Neural crest cell (in vitro differentiated cells): ENCODE measurements at regions not wholly inside any gene's neighbourhood (a gene's known extent, or its start where the extent isn't known, plus 50 kb on each side); places are given as distances from the start of the nearest gene placed in this dataset.

Experiments used
- DNase-seq: peaks from one replicate; pipeline ENCODE4 v3.0.0; 2021; ENCODE audit warnings: low read depth, mixed read lengths, low spot score
- H3K27ac Mint-ChIP-seq: one replicate; pipeline ENCODE4 v1.8.0; 2021; ENCODE audit warnings: mild to moderate bottlenecking, mixed read lengths; ENCODE audit not compliant: unreplicated experiment
- H3K27me3 Mint-ChIP-seq: 2 replicates; pipeline ENCODE4 v1.8.0; 2021; ENCODE audit warnings: low read depth, mild to moderate bottlenecking, mixed read lengths
- H3K36me3 Mint-ChIP-seq: 2 replicates; pipeline ENCODE4 v1.8.0; 2021; ENCODE audit warnings: low read depth, mild to moderate bottlenecking, mixed read lengths
- H3K4me1 Mint-ChIP-seq: 2 replicates; pipeline ENCODE4 v1.8.0; 2021; ENCODE audit warnings: mixed read lengths
- H3K4me3 Mint-ChIP-seq: one replicate; pipeline ENCODE4 v1.8.0; 2021; ENCODE audit warnings: mild to moderate bottlenecking, mixed read lengths
- H3K9me3 Mint-ChIP-seq: 2 replicates; pipeline ENCODE4 v1.8.0; 2021; ENCODE audit warnings: mixed read lengths
- TF ChIP-seq, protein P1 (sequence below): fragments of 200-600 bp; sonication (generic); conservative IDR thresholded peaks from 2 replicates; pipeline ENCODE4 v1.5.0; 2021; ENCODE audit warnings: antibody characterized with exemption, mild to moderate bottlenecking

DNA sequence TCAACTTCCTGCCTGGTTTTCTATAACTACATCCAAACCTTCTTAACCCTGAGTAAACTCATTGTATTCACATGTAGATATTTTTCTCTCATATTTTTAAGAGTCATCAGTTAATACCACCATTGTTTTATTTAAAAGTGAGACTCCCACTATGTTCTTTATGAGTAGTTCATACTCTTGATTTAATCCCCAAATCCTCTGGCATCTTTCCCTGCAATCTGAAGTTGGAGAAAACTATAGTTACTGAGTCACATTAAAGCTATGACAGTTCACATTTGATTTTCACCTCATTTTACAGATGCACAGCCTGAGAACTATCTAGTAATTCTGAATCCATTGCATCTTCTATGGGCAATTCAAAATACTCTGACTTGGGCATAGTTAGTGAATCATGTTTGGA, 1358.7 kb upstream of the NRXN1 start:
- TF ChIP-seq, protein P1, sequence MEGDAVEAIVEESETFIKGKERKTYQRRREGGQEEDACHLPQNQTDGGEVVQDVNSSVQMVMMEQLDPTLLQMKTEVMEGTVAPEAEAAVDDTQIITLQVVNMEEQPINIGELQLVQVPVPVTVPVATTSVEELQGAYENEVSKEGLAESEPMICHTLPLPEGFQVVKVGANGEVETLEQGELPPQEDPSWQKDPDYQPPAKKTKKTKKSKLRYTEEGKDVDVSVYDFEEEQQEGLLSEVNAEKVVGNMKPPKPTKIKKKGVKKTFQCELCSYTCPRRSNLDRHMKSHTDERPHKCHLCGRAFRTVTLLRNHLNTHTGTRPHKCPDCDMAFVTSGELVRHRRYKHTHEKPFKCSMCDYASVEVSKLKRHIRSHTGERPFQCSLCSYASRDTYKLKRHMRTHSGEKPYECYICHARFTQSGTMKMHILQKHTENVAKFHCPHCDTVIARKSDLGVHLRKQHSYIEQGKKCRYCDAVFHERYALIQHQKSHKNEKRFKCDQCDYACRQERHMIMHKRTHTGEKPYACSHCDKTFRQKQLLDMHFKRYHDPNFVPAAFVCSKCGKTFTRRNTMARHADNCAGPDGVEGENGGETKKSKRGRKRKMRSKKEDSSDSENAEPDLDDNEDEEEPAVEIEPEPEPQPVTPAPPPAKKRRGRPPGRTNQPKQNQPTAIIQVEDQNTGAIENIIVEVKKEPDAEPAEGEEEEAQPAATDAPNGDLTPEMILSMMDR, result no peak
- H3K27ac Mint-ChIP-seq, result no peak overlapping the region
- H3K4me3 Mint-ChIP-seq, result no peak overlapping the region
- no peaks in the 10 kb centered on the region for H3K36me3 Mint-ChIP-seq
- DNase-seq, result no peak
- no peaks in the 10 kb centered on the region for H3K4me1 Mint-ChIP-seq
- H3K27me3 Mint-ChIP-seq, result no peaks in the 10 kb centered on the region
- peaks cover 6% of the 10 kb centered on the region for H3K9me3 Mint-ChIP-seq

DNA sequence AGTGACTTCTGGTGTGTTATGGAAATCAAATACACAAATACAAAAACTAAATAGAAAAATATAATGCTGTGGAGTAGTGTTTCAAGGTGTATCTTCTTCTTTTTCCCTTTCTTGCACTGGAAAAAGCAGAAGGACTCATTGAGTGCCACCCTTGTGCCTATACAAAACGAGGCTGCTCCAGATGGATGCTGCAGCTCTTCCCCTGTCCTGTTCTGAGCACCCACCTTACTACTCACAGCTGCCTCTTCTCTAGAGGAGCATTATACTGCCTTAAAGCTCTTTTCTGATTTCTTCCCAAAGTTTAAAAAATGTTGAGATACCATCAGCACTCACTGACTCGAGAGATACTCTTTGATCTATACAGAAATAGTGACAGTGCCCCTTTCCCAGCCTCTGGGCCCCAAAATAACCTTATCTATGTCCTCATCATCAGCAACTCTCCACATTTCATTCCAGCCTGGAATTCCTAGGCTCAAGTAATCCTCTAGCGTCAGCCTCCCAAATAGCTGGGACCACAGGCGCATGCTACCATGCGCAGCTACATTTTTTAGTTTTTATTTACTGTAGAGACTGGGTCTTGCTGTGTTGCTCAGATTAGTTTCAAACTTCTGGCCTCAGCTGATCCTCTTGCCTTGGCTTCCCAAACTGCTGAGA, 1356.1 kb upstream of the NRXN1 start:
- Mint-ChIP-seq H3K27me3 (no peaks in the 10 kb centered on the region), H3K27ac (no peak overlapping the region), H3K9me3 (no peaks in the 10 kb centered on the region), H3K36me3 (no peaks in the 10 kb centered on the region), H3K4me1 (no peaks in the 10 kb centered on the region), H3K4me3 (no peak overlapping the region)
- TF ChIP-seq, protein P1, result no peak
- no peak for DNase-seq

DNA sequence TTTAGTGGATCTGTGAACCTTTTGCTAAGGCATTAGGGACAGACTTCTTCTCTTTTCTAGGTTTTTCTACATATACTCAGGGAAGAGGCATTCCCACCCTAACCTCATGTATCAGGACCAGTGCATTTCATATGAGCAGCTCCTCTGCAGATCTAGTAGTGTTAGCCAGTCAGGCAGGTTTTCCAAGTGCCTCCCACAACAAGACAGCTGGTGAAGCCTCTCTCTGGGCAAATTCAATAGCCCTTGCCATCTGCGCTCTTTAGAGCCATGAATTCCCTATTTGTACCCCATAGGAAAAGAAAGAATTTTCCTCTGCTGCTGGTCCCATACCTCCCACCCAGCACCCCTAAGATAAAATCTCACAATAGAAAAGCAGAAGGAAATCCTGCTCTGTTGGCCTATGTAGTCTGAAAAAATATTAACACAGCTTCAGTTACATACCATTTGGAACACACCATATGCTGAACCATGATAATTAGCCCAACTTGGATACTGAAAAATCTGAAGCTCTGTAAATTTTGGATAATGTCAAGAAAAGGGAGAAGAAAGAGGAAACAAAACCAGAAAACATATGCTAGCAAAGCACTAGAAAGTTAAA, 1354.6 kb upstream of the NRXN1 start:
- no peak overlapping the region for H3K27ac Mint-ChIP-seq
- H3K9me3 Mint-ChIP-seq, result no peaks in the 10 kb centered on the region
- no peaks in the 10 kb centered on the region for H3K4me1 Mint-ChIP-seq
- H3K36me3 Mint-ChIP-seq, result no peaks in the 10 kb centered on the region
- TF ChIP-seq, protein P1, result no peak
- no peaks in the 10 kb centered on the region for H3K27me3 Mint-ChIP-seq
- DNase-seq, result no peak
- no peak overlapping the region for H3K4me3 Mint-ChIP-seq

DNA sequence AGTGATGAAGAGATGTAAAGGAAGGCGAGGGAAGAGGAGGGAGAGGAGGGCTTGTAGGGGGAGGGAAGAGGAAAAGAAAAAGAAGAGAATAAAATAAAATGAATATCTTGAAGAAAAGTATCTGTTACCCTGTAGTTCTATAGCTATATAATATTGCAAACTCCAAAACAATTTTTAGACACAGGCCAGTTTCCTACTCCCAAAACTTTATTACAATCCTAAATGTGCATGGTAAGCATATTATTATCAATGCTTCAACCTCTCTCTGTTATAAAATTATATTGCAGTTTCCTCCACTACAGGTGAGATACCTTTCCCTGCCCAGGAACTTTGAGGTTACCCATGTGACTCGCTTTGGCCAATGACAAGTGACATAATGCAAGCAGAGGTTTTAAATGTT, 1351.6 kb upstream of the NRXN1 start:
- TF ChIP-seq, protein P1, result no peak
- no peaks in the 10 kb centered on the region for H3K27me3 Mint-ChIP-seq
- no peak overlapping the region for H3K4me3 Mint-ChIP-seq
- DNase-seq, result no peak
- H3K4me1 Mint-ChIP-seq, result no peaks in the 10 kb centered on the region
- H3K9me3 Mint-ChIP-seq, result no peaks in the 10 kb centered on the region
- H3K27ac Mint-ChIP-seq, result no peak overlapping the region
- no peaks in the 10 kb centered on the region for H3K36me3 Mint-ChIP-seq

DNA sequence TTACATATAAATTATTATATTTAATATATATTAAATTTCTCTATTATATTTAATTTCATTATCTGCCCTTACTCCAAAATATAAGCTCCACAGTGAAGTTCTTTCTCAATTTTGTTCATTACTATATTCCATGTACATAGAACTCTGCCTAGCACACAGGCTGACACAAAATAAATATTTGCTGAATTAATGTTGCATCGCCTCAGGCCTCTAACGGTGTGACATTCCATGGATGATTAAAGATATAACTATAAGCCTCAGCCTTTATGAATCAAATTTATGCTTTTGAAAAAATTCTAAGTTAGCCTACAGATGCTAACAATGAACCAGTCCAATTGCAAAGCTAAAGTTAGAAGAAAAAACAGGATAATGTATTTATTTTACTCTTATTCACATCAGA, 1337.2 kb upstream of the NRXN1 start:
- Mint-ChIP-seq H3K4me1 (peaks cover 13% of the 10 kb centered on the region), H3K27me3 (no peaks in the 10 kb centered on the region), H3K4me3 (no peak overlapping the region), H3K36me3 (no peaks in the 10 kb centered on the region), H3K9me3 (no peaks in the 10 kb centered on the region), H3K27ac (no peak overlapping the region)
- DNase-seq, result no peak
- TF ChIP-seq, protein P1, result no peak
